IMR-90 (cell line): ENCODE measurements at regions not wholly inside any gene's neighbourhood (a gene's known extent, or its start where the extent isn't known, plus 50 kb on each side); places are given as distances from the start of the nearest gene placed in this dataset.

Experiments used
- ATAC-seq: fragments of 200-7000 bp; cut with Tn5 transposase; 2 replicates; pipeline ENCODE4 v1.9.1; 2020; ENCODE audit warnings: low read depth, mild to moderate bottlenecking, moderate library complexity
- BruUV-seq: library from RNA; stranded (reverse); fragments of 400-500 nt; replicated peaks from 2 replicates; lab custom pipeline; 2021; lab: Mats Ljungman, UMichigan
- CTCF ChIA-PET: fragments of 300-600 bp; formaldehyde crosslinking; extraction: SDS; loops from one replicate; lab custom pipeline; 2021; ENCODE audit warnings: antibody characterized with exemption; lab: Yijun Ruan, JAX
- POLR2A ChIA-PET: fragments of 300-600 bp; sonication (Branson Sonifier 250); formaldehyde crosslinking; loops from one replicate; lab custom pipeline; 2022; ENCODE audit warnings: antibody characterized with exemption; ENCODE audit not compliant: unreplicated experiment; lab: Charles Lee
- DNase-seq: peaks from one replicate; pipeline ENCODE4 v3.0.0; 2013
- H2AFZ ChIP-seq: replicated peaks from 2 replicates; pipeline ENCODE3; 2013; ENCODE audit warnings: low read length, mild to moderate bottlenecking; ENCODE audit not compliant: poor library complexity
- H2AK5ac ChIP-seq: 2 replicates; pipeline ENCODE4 v1.6.1; 2013; ENCODE audit warnings: low read depth, low read length, inconsistent platforms
- H2AK9ac ChIP-seq: replicated peaks from 2 replicates; pipeline ENCODE3; 2013; ENCODE audit warnings: mild to moderate bottlenecking, low read depth, low read length, moderate library complexity; ENCODE audit not compliant: poor library complexity
- H2BK120ac ChIP-seq: 2 replicates; pipeline ENCODE4 v1.6.1; 2013; ENCODE audit warnings: low read depth, low read length, inconsistent platforms
- H2BK15ac ChIP-seq: 3 replicates; pipeline ENCODE4 v1.6.1; 2013; ENCODE audit warnings: low read depth, low read length, inconsistent platforms
- H2BK20ac ChIP-seq: 2 replicates; pipeline ENCODE4 v1.6.1; 2013; ENCODE audit warnings: low read depth, mild to moderate bottlenecking, inconsistent platforms, low read length, moderate library complexity
- H2BK5ac ChIP-seq: 2 replicates; pipeline ENCODE4 v1.6.1; 2013; ENCODE audit warnings: mild to moderate bottlenecking, low read depth, low read length, inconsistent platforms; ENCODE audit not compliant: poor library complexity, severe bottlenecking
- H3K14ac ChIP-seq: replicated peaks from 2 replicates; pipeline ENCODE4 v1.6.1; 2013; ENCODE audit warnings: low read depth, low read length, inconsistent platforms
- H3K18ac ChIP-seq: 2 replicates; pipeline ENCODE4 v1.6.1; 2013; ENCODE audit warnings: low read depth, low read length, control low read depth
- H3K23ac ChIP-seq: 2 replicates; pipeline ENCODE4 v1.6.1; 2013; ENCODE audit warnings: low read depth, low read length, inconsistent platforms
- H3K27ac ChIP-seq: 2 replicates; pipeline ENCODE4 v1.5.1; 2013; ENCODE audit warnings: mild to moderate bottlenecking, control low read depth, low read length; ENCODE audit not compliant: insufficient read depth
- H3K27me3 ChIP-seq: 2 replicates; pipeline ENCODE4 v1.6.1; 2013; ENCODE audit warnings: low read length; ENCODE audit not compliant: control insufficient read depth, insufficient read depth
- H3K36me3 ChIP-seq: 2 replicates; pipeline ENCODE4 v1.6.1; 2013; ENCODE audit warnings: low read length, mixed read lengths; ENCODE audit not compliant: control insufficient read depth, insufficient read depth
- H3K4ac ChIP-seq: 2 replicates; pipeline ENCODE4 v1.6.1; 2013; ENCODE audit warnings: low read depth, low read length, inconsistent platforms
- H3K4me1 ChIP-seq: 2 replicates; pipeline ENCODE4 v1.6.1; 2013; ENCODE audit warnings: low read length, mixed read lengths; ENCODE audit not compliant: control insufficient read depth, insufficient read depth
- H3K4me2 ChIP-seq: 2 replicates; pipeline ENCODE4 v1.6.1; 2013; ENCODE audit warnings: low read depth, mild to moderate bottlenecking, control low read depth, low read length, moderate library complexity
- H3K4me3 ChIP-seq: 2 replicates; pipeline ENCODE4 v1.5.1; 2013; ENCODE audit warnings: low read depth, mild to moderate bottlenecking, control low read depth, low read length, moderate library complexity; ENCODE audit not compliant: insufficient read depth
- H3K56ac ChIP-seq: 2 replicates; pipeline ENCODE4 v1.6.1; 2013; ENCODE audit warnings: low read length, inconsistent platforms; ENCODE audit not compliant: insufficient read depth; ENCODE audit errors: extremely low read depth
- H3K79me1 ChIP-seq, 2 experiments: 2 replicates each; pipeline ENCODE4 v1.6.1; 2013; ENCODE audit warnings: low read length in 2 of 2, inconsistent platforms in 1 of 2, low read depth in 1 of 2
- H3K9ac ChIP-seq: 2 replicates; pipeline ENCODE4 v1.6.1; 2013; ENCODE audit warnings: low read depth, low read length, control low read depth
- H3K9me1 ChIP-seq: 2 replicates; pipeline ENCODE4 v1.6.1; 2013; ENCODE audit warnings: low read length, inconsistent platforms; ENCODE audit not compliant: insufficient read depth
- H3K9me3 ChIP-seq: 2 replicates; pipeline ENCODE4 v1.6.1; 2013; ENCODE audit warnings: low read length; ENCODE audit not compliant: control insufficient read depth, insufficient read depth
- H4K20me1 ChIP-seq: 2 replicates; pipeline ENCODE4 v1.6.1; 2013; ENCODE audit warnings: low read length, inconsistent platforms; ENCODE audit not compliant: insufficient read depth
- H4K5ac ChIP-seq: 2 replicates; pipeline ENCODE4 v1.6.1; 2013; ENCODE audit warnings: mild to moderate bottlenecking, low read depth, low read length, control low read depth
- H4K8ac ChIP-seq, 2 experiments: 2 replicates each; pipeline ENCODE4 v1.6.1; 2013; ENCODE audit warnings: low read depth in 2 of 2, low read length in 2 of 2, control low read depth in 1 of 2, inconsistent platforms in 1 of 2
- H4K91ac ChIP-seq: 2 replicates; pipeline ENCODE4 v1.6.1; 2013; ENCODE audit warnings: low read depth, low read length, inconsistent platforms; ENCODE audit not compliant: insufficient read depth
- BHLHE40 ChIP-seq: fragments of 150-350 bp; IDR thresholded peaks from 2 replicates; pipeline ENCODE4 v1.6.1; 2016; ENCODE audit warnings: mild to moderate bottlenecking, low read depth, low read length
- CEBPB ChIP-seq: IDR thresholded peaks from 2 replicates; pipeline ENCODE4 v1.6.1; 2012; ENCODE audit warnings: low read depth, low read length, improper control_type of control experiment
- CTCF ChIP-seq: conservative IDR thresholded peaks from 2 replicates; pipeline ENCODE4 v1.5.1; 2012; ENCODE audit warnings: mild to moderate bottlenecking, low read depth, low read length, improper control_type of control experiment
- ELK1 ChIP-seq: fragments of 150-350 bp; IDR thresholded peaks from 2 replicates; pipeline ENCODE4 v1.6.1; 2016; ENCODE audit warnings: low read depth, mild to moderate bottlenecking, low read length, moderate library complexity, borderline replicate concordance
- FOS ChIP-seq: fragments of 150-350 bp; IDR thresholded peaks from 2 replicates; pipeline ENCODE4 v1.6.1; 2016; ENCODE audit warnings: low read depth, low read length
- MAFK ChIP-seq: IDR thresholded peaks from 2 replicates; pipeline ENCODE4 v1.6.1; 2012; ENCODE audit warnings: low read depth, low read length, improper control_type of control experiment
- MAZ ChIP-seq: IDR thresholded peaks from 2 replicates; pipeline ENCODE4 v1.6.1; 2012; ENCODE audit warnings: low read depth, mild to moderate bottlenecking, low read length, improper control_type of control experiment, moderate library complexity, borderline replicate concordance
- MXI1 ChIP-seq: IDR thresholded peaks from 2 replicates; pipeline ENCODE4 v1.6.1; 2012; ENCODE audit warnings: low read depth, mild to moderate bottlenecking, low read length, moderate library complexity, borderline replicate concordance
- NFE2L2 ChIP-seq: fragments of 150-350 bp; IDR thresholded peaks from 2 replicates; pipeline ENCODE4 v1.6.1; 2016; ENCODE audit warnings: low read depth, mild to moderate bottlenecking, low read length
- POLR2A ChIP-seq: IDR thresholded peaks from 2 replicates; pipeline ENCODE4 v1.6.1; 2012; ENCODE audit warnings: mild to moderate bottlenecking, low read depth, low read length
- RAD21 ChIP-seq: IDR thresholded peaks from 2 replicates; pipeline ENCODE4 v1.6.1; 2012; ENCODE audit warnings: low read length, improper control_type of control experiment
- RCOR1 ChIP-seq: IDR thresholded peaks from 2 replicates; pipeline ENCODE4 v1.6.1; 2012; ENCODE audit warnings: mild to moderate bottlenecking, low read length, improper control_type of control experiment; ENCODE audit not compliant: insufficient replicate concordance
- RFX5 ChIP-seq: IDR thresholded peaks from 2 replicates; pipeline ENCODE4 v1.8.0; 2012; ENCODE audit warnings: low read depth, mild to moderate bottlenecking, low read length, moderate library complexity
- SMC3 ChIP-seq: fragments of 150-350 bp; IDR thresholded peaks from 2 replicates; pipeline ENCODE4 v1.6.1; 2016; ENCODE audit warnings: low read depth, mild to moderate bottlenecking, antibody characterized with exemption, low read length, moderate library complexity
- USF2 ChIP-seq: fragments of 150-350 bp; IDR thresholded peaks from 2 replicates; pipeline ENCODE4 v1.6.1; 2017; ENCODE audit warnings: mild to moderate bottlenecking, antibody characterized with exemption, low read length, low read depth
- WGBS, 2 experiments: methylation state at CpG; one replicate each; pipeline versions ENCODE4 v1.1.5 to v1.1.7; 2013; ENCODE audit warnings: missing lambda C conversion rate in 2 of 2; ENCODE audit not compliant: insufficient read length in 1 of 2; ENCODE audit errors: extremely low coverage in 2 of 2; 5-methylcytosine and 5-hydroxymethylcytosine counted together
- dilution Hi-C: fragments of 300-500 bp; cut with HindIII; formaldehyde crosslinking; loops from one replicate; pipeline ENCODE4 v1.14.3; 2018; ENCODE audit warnings: low sequenced_read_pairs; ENCODE audit not compliant: unreplicated experiment
- in situ Hi-C: fragments of 300-500 bp; cut with MboI; formaldehyde crosslinking; loops from 3 replicates; pipeline ENCODE4 v1.14.3; 2019; ENCODE audit warnings: low sequenced_read_pairs, inconsistent platforms, mixed read lengths
- intact Hi-C: fragments of 100-400 bp; cut with micrococcal nuclease; formaldehyde crosslinking; loops from 2 replicates; pipeline ENCODE4 v1.10.0; 2022

DNA sequence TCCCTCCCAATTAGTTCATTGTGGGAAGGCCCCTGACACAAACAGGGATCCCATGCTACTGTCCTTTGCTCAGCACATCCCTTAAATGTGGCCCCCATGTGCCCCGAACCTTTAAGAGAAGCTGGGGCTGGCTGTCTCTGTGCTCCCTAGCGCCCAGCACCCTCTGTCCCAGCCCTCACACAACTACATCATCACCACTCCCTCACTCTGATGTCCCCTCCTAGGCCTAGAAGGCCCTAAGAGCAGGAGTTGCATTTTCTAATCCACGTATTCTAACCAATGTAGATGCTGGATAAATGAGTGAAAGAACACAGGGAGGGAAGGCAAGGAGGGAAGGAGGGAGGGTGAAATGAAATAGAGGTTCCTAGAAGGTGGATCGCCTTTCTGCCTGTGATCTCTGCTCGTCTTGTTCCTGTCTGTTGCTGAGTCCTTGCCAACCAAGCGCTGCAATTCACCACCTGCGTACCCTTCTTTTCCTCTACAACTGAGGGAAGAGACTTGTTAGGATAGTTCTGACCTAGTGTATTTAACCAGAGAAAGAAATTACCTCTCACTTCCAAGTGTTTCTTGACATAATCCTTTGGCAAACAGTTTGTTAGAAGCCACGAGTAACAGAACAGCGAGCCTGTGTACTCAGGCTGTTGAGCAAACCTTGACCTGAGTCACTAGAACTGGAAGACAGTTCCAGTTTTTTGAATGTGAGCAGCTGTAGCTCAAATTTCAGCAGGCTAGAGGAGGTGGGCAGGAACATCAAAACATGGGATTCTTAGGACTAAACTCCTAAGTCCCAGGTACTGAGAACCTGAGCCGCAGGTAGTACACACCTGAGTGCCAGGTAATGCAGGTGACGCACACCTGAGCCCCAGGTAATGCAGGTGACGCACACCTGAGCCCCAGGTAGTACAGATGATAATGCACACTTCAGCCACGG is 181.5 kb upstream of the ID2 start:
- WGBS, 2 experiments: 86% methylated on average over 1 of the region's 13 CpGs; no CpG with 5 or more reads in 1 of the 2 experiments
- Histone ChIP-seq H3K4ac (no peak overlapping the region), H3K79me1 (no peaks in the 10 kb centered on the region), H4K8ac (no peak overlapping the region), H3K9ac (no peak overlapping the region), H3K36me3 (no peaks in the 10 kb centered on the region), H3K9me3 (no peaks in the 10 kb centered on the region), H2AK9ac (no peak overlapping the region), H2AK5ac (no peak overlapping the region), H3K23ac (no peak overlapping the region), H3K4me2 (no peak overlapping the region), H2BK5ac (no peak overlapping the region), H2BK120ac (no peak overlapping the region), H4K91ac (no peak overlapping the region), H4K20me1 (no peaks in the 10 kb centered on the region), H2BK20ac (no peak overlapping the region), H3K9me1 (no peaks in the 10 kb centered on the region), H3K56ac (no peak overlapping the region), H3K27ac (no peak overlapping the region), H3K14ac (no peak overlapping the region), H3K4me1 (no peaks in the 10 kb centered on the region), H3K18ac (no peak overlapping the region), H4K5ac (no peak overlapping the region), H3K4me3 (no peak overlapping the region), H3K27me3 (peaks cover 8% of the 10 kb centered on the region), H2BK15ac (no peak overlapping the region), H2AFZ (no peak overlapping the region)
- in situ Hi-C loops: no loop called here
- dilution Hi-C loops: no loop called here
- intact Hi-C loops: no loop called here
- ATAC-seq (no peak), DNase-seq (peak; percentile 33)
- ChIA-PET POLR2A (no interaction called here), CTCF (no interaction called here)
- no TSS peak for BruUV-seq
- no peak for TF ChIP-seq MXI1
- TF ChIP-seq MAFK: no peak
- no peak for TF ChIP-seq MAZ
- TF ChIP-seq POLR2A: no peak
- no peak for TF ChIP-seq CEBPB
- TF ChIP-seq BHLHE40: no peak
- no peak for TF ChIP-seq NFE2L2
- no peak for TF ChIP-seq FOS
- TF ChIP-seq RAD21: no peak
- TF ChIP-seq ELK1: no peak
- no peak for TF ChIP-seq CTCF
- TF ChIP-seq USF2: no peak
- TF ChIP-seq RCOR1: no peak
- TF ChIP-seq SMC3: no peak
- no peak for TF ChIP-seq RFX5
